Liver (tissue), 8 donors: ENCODE measurements at regions not wholly inside any gene's neighbourhood (a gene's known extent, or its start where the extent isn't known, plus 50 kb on each side); places are given as distances from the start of the nearest gene placed in this dataset.

Experiments
- DNase-seq: peaks from one replicate; pipeline ENCODE4 v3.0.0-alpha.2; 2017; ENCODE audit warnings: low spot score
- H3K27ac ChIP-seq, 2 donors: one replicate each; pipeline ENCODE4 v1.7.0; 2013; ENCODE audit warnings: inconsistent platforms in 2 of 2, low read length in 2 of 2, control low read depth in 1 of 2, low read depth in 1 of 2, mild to moderate bottlenecking in 1 of 2
- H3K27me3 ChIP-seq, 4 donors: one replicate each; pipeline versions ENCODE4 v1.6.1 to v1.7.0; 2013; ENCODE audit warnings: low read length in 3 of 4, inconsistent platforms in 1 of 4, mild to moderate bottlenecking in 1 of 4, moderate library complexity in 1 of 4; ENCODE audit not compliant: control insufficient read depth in 4 of 4, insufficient read depth in 4 of 4
- H3K36me3 ChIP-seq, 4 donors: one replicate each; pipeline versions ENCODE4 v1.6.1 to v1.7.0; 2013; ENCODE audit warnings: low read length in 3 of 4, mild to moderate bottlenecking in 3 of 4, low read depth in 1 of 4, moderate library complexity in 1 of 4; ENCODE audit not compliant: control insufficient read depth in 4 of 4, insufficient read depth in 3 of 4
- H3K4me1 ChIP-seq, 4 donors: one replicate each; pipeline versions ENCODE4 v1.6.1 to v1.7.0; 2013; ENCODE audit warnings: low read length in 3 of 4, mild to moderate bottlenecking in 3 of 4, moderate library complexity in 1 of 4; ENCODE audit not compliant: control insufficient read depth in 4 of 4, insufficient read depth in 4 of 4
- H3K4me3 ChIP-seq, 3 donors: one replicate each; pipeline versions ENCODE4 v1.6.1 to v1.7.0; 2013; ENCODE audit warnings: low read length in 3 of 3, control low read depth in 1 of 3, low read depth in 1 of 3, mild to moderate bottlenecking in 1 of 3
- H3K9ac ChIP-seq, 2 donors: one replicate each; pipeline ENCODE4 v1.7.0; 2013; ENCODE audit warnings: low read length in 2 of 2, mild to moderate bottlenecking in 2 of 2, moderate library complexity in 2 of 2, control low read depth in 1 of 2, low read depth in 1 of 2
- H3K9me3 ChIP-seq, 4 donors: one replicate each; pipeline versions ENCODE4 v1.6.1 to v1.7.0; 2013; ENCODE audit warnings: low read length in 3 of 4; ENCODE audit not compliant: control insufficient read depth in 4 of 4
- ATF3 ChIP-seq: IDR thresholded peaks from 2 replicates; pipeline ENCODE4 v1.6.1; 2016; ENCODE audit warnings: antibody characterized with exemption
- CTCF ChIP-seq: fragments of 150-350 bp; IDR thresholded peaks from 2 replicates; pipeline ENCODE4 v1.5.1; 2017; ENCODE audit warnings: improper control_type of control experiment, low read depth, low read length; ENCODE audit not compliant: missing input control
- FOXA2 ChIP-seq: IDR thresholded peaks from 2 replicates; pipeline ENCODE4 v1.6.1; 2016; ENCODE audit warnings: antibody characterized with exemption
- GABPA ChIP-seq, 2 donors: IDR thresholded peaks in 1 of 2; conservative IDR thresholded peaks in 1 of 2; 2 replicates each; pipeline ENCODE4 v1.6.1; 2016; ENCODE audit warnings: antibody characterized with exemption in 2 of 2, mild to moderate bottlenecking in 1 of 2, moderate library complexity in 1 of 2
- HNF4A ChIP-seq, 2 donors: conservative IDR thresholded peaks; 2 replicates each; pipeline ENCODE4 v1.6.1; 2016; ENCODE audit warnings: antibody characterized with exemption in 2 of 2, mild to moderate bottlenecking in 2 of 2
- HNF4G ChIP-seq: IDR thresholded peaks from 2 replicates; pipeline ENCODE4 v1.6.1; 2016; ENCODE audit warnings: antibody characterized with exemption
- JUND ChIP-seq, 2 donors: IDR thresholded peaks; 2 replicates each; pipeline ENCODE4 v1.6.1; 2016; ENCODE audit warnings: antibody characterized with exemption in 2 of 2
- MAX ChIP-seq: IDR thresholded peaks from 2 replicates; pipeline ENCODE4 v1.6.1; 2016; ENCODE audit warnings: antibody characterized with exemption
- RAD21 ChIP-seq, 2 donors: IDR thresholded peaks; 2 replicates each; pipeline ENCODE4 v1.6.1; 2016; ENCODE audit warnings: antibody characterized with exemption in 2 of 2, mild to moderate bottlenecking in 2 of 2
- REST ChIP-seq: IDR thresholded peaks from 2 replicates; pipeline ENCODE4 v1.6.1; 2016; ENCODE audit warnings: antibody characterized with exemption, mild to moderate bottlenecking
- RXRA ChIP-seq, 2 donors: IDR thresholded peaks; 2 replicates each; pipeline ENCODE4 v1.6.1; 2017 to 2018; ENCODE audit warnings: antibody characterized with exemption in 2 of 2, mild to moderate bottlenecking in 1 of 2
- SP1 ChIP-seq: IDR thresholded peaks from 2 replicates; pipeline ENCODE4 v1.6.1; 2018; ENCODE audit warnings: antibody characterized with exemption, mild to moderate bottlenecking
- TAF1 ChIP-seq: conservative IDR thresholded peaks from 2 replicates; pipeline ENCODE4 v1.6.1; 2016; ENCODE audit warnings: antibody characterized with exemption, mild to moderate bottlenecking
- YY1 ChIP-seq: IDR thresholded peaks from 2 replicates; pipeline ENCODE4 v1.6.1; 2016; ENCODE audit warnings: antibody characterized with exemption, mild to moderate bottlenecking
- WGBS: extraction: QIAGEN DNeasy Blood & Tissue Kit; methylation state at CpG from one replicate; pipeline ENCODE4 v1.1.7; 2013; 5-methylcytosine and 5-hydroxymethylcytosine counted together
- donor health status: healthy.
- donor health status: healthy.
- donor health status: healthy.
- donor health status: healthy.
- donor health status: healthy.

GRCh38 chr1:182240085-182240484, 151.5 kb downstream of the GLUL start:
- peaks cover 0 to 6% (median 0%) of the 10 kb centered on the region in 4 donors for H3K36me3 ChIP-seq
- H3K4me1 ChIP-seq = peaks cover 0 to 4% (median 0%) of the 10 kb centered on the region in 4 donors
- H3K27ac ChIP-seq = no peak overlapping the region
- no peak overlapping the region for H3K4me3 ChIP-seq
- TF ChIP-seq GABPA (IDR thresholded peaks at IDR 0.05 in 1 of 2, conservative IDR thresholded peaks at IDR 0.05 in 1 of 2) (no peak), FOXA2 (no peak), HNF4G (no peak), TAF1 (no peak), ATF3 (no peak), MAX (no peak), HNF4A (conservative IDR thresholded peaks at IDR 0.05) (no peak)
- H3K9ac ChIP-seq = no peak overlapping the region
- 95% methylated on average over 2 of the region's 2 CpGs for WGBS
- no peaks in the 10 kb centered on the region for H3K27me3 ChIP-seq
- no peak for DNase-seq
- no peaks in the 10 kb centered on the region for H3K9me3 ChIP-seq

- H3K36me3 ChIP-seq = no peaks in the 10 kb centered on the region
- H3K9ac ChIP-seq = no peak overlapping the region
- DNase-seq = no peak
- H3K27ac ChIP-seq = no peak overlapping the region
- H3K4me3 ChIP-seq = no peak overlapping the region
- H3K9me3 ChIP-seq = no peaks in the 10 kb centered on the region
- peaks cover 0 to 4% (median 0%) of the 10 kb centered on the region in 4 donors for H3K4me1 ChIP-seq
- TF ChIP-seq HNF4A (conservative IDR thresholded peaks at IDR 0.05) (no peak), REST (no peak), RAD21 (IDR thresholded peaks at IDR 0.05) (no peak), FOXA2 (no peak), JUND (IDR thresholded peaks at IDR 0.05) (no peak), HNF4G (no peak), CTCF (no peak), SP1 (no peak), GABPA (IDR thresholded peaks at IDR 0.05 in 1 of 2, conservative IDR thresholded peaks at IDR 0.05 in 1 of 2) (no peak)
- H3K27me3 ChIP-seq = no peaks in the 10 kb centered on the region
- 97% methylated on average over 1 of the region's 1 CpG for WGBS
These were observed 153.2 kb downstream of the GLUL start for GRCh38 chr1:182238421-182238820.

- 66% methylated on average over 3 of the region's 3 CpGs for WGBS
- peak; percentile 45 to 57 for TF ChIP-seq RXRA (IDR thresholded peaks at IDR 0.05)
- TF ChIP-seq HNF4A (conservative IDR thresholded peaks at IDR 0.05) = peak; percentile 61 to 73
- no peak for TF ChIP-seq GABPA (IDR thresholded peaks at IDR 0.05 in 1 of 2, conservative IDR thresholded peaks at IDR 0.05 in 1 of 2)
- no peak for TF ChIP-seq YY1
- peak; percentile 9 to 20 for TF ChIP-seq RAD21 (IDR thresholded peaks at IDR 0.05)
- TF ChIP-seq HNF4G = peak; percentile 10
- Histone ChIP-seq H3K4me1 (peaks cover 0 to 4% (median 0%) of the 10 kb centered on the region in 4 donors), H3K9ac (no peak overlapping the region), H3K27me3 (no peaks in the 10 kb centered on the region), H3K27ac (no peak overlapping the region), H3K4me3 (no peak overlapping the region), H3K36me3 (no peaks in the 10 kb centered on the region), H3K9me3 (no peaks in the 10 kb centered on the region)
- peak; percentile 46 for DNase-seq
These were observed 154.3 kb downstream of the GLUL start for GRCh38 chr1:182237329-182237728.
